Chondrocyte (in vitro differentiated cells): ENCODE measurements at regions not wholly inside any gene's neighbourhood (a gene's known extent, or its start where the extent isn't known, plus 50 kb on each side); places are given as distances from the start of the nearest gene placed in this dataset.

Experiments used
- DNase-seq: peaks from one replicate; pipeline ENCODE4 v3.0.0; 2021; ENCODE audit warnings: mixed read lengths, low spot score
- H3K27ac Mint-ChIP-seq: one replicate; pipeline ENCODE4 v1.8.0; 2021; ENCODE audit warnings: mild to moderate bottlenecking, moderate library complexity, mixed read lengths; ENCODE audit not compliant: unreplicated experiment
- H3K27me3 Mint-ChIP-seq: 2 replicates; pipeline ENCODE4 v1.8.0; 2021; ENCODE audit warnings: low read depth, mixed read lengths
- H3K36me3 Mint-ChIP-seq: 2 replicates; pipeline ENCODE4 v1.8.0; 2021; ENCODE audit warnings: low read depth, mixed read lengths
- H3K4me1 Mint-ChIP-seq: 2 replicates; pipeline ENCODE4 v1.8.0; 2021; ENCODE audit warnings: low read depth, mild to moderate bottlenecking, mixed read lengths
- H3K4me3 Mint-ChIP-seq: one replicate; pipeline ENCODE4 v1.8.0; 2021; ENCODE audit warnings: mild to moderate bottlenecking, moderate library complexity, mixed read lengths; ENCODE audit not compliant: unreplicated experiment
- H3K9me3 Mint-ChIP-seq: 2 replicates; pipeline ENCODE4 v1.8.0; 2021; ENCODE audit warnings: low read depth, mixed read lengths
- CTCF ChIP-seq: fragments of 200-600 bp; sonication (generic); IDR thresholded peaks from 2 replicates; pipeline ENCODE4 v1.5.0; 2021; ENCODE audit warnings: antibody characterized with exemption, mild to moderate bottlenecking, moderate library complexity

GRCh38 chr5:114565871-114566270, 204.0 kb downstream of the KCNN2 start:
- H3K36me3 Mint-ChIP-seq: peaks cover under 1% of the 10 kb centered on the region
- H3K27ac Mint-ChIP-seq: no peak overlapping the region
- H3K4me1 Mint-ChIP-seq: no peaks in the 10 kb centered on the region

GRCh38 chr5:114565139-114565538, 203.3 kb downstream of the KCNN2 start:
- peaks cover 25% of the 10 kb centered on the region for H3K9me3 Mint-ChIP-seq
- DNase-seq: no peak
- H3K27me3 Mint-ChIP-seq: no peaks in the 10 kb centered on the region
- no peak overlapping the region for H3K27ac Mint-ChIP-seq
- H3K4me1 Mint-ChIP-seq: no peaks in the 10 kb centered on the region
- H3K36me3 Mint-ChIP-seq: no peaks in the 10 kb centered on the region
- TF ChIP-seq CTCF: no peak
- no peak overlapping the region for H3K4me3 Mint-ChIP-seq

More at GRCh38 chr5:114565871-114566270, 204.0 kb downstream of the KCNN2 start:
- no peaks in the 10 kb centered on the region for H3K27me3 Mint-ChIP-seq
- peaks cover 28% of the 10 kb centered on the region for H3K9me3 Mint-ChIP-seq
- no peak for TF ChIP-seq CTCF
- no peak overlapping the region for H3K4me3 Mint-ChIP-seq
- no peak for DNase-seq

- Mint-ChIP-seq H3K4me3 (no peak overlapping the region), H3K27me3 (no peaks in the 10 kb centered on the region), H3K4me1 (no peaks in the 10 kb centered on the region), H3K36me3 (no peaks in the 10 kb centered on the region), H3K9me3 (peaks cover 3% of the 10 kb centered on the region), H3K27ac (no peak overlapping the region)
- no peak for DNase-seq
- TF ChIP-seq CTCF: no peak
Observed at GRCh38 chr5:114561415-114561814, 199.5 kb downstream of the KCNN2 start.
